Body of pancreas (tissue), 4 donors: ENCODE measurements at regions not wholly inside any gene's neighbourhood (a gene's known extent, or its start where the extent isn't known, plus 50 kb on each side); places are given as distances from the start of the nearest gene placed in this dataset.

Source experiments
- ATAC-seq: fragments of 150-250 bp; one replicate; pipeline ENCODE4 v1.9.1; 2016
- DNase-seq, 4 donors: peaks; one replicate each; pipeline ENCODE4 v3.0.0-alpha.2; 2019
- H3K27ac ChIP-seq, 4 donors: fragments of 200-600 bp; sonication (generic); 1 replicate in 3 of 4; 2 replicates in 1 of 4; pipeline versions ENCODE4 v1.5.1 to v1.6.1; 2016 to 2019; ENCODE audit warnings: mild to moderate bottlenecking in 1 of 4, mixed read lengths in 1 of 4, moderate library complexity in 1 of 4
- H3K27me3 ChIP-seq, 2 donors: fragments of 200-600 bp; sonication (generic); one replicate each; pipeline ENCODE4 v1.6.0; 2016; ENCODE audit warnings: mild to moderate bottlenecking in 1 of 2
- H3K36me3 ChIP-seq, 2 donors: fragments of 200-600 bp; sonication (generic); replicated peaks in 1 of 2; 2 replicates each; pipeline ENCODE4 v1.5.1; 2016; ENCODE audit warnings: low read depth in 2 of 2; ENCODE audit not compliant: insufficient read depth in 1 of 2
- H3K4me1 ChIP-seq: fragments of 200-600 bp; sonication (generic); one replicate; pipeline ENCODE4 v1.6.0; 2016
- H3K4me3 ChIP-seq, 2 donors: fragments of 200-600 bp; sonication (generic); 1 replicate in 1 of 2; 2 replicates in 1 of 2; pipeline ENCODE4 v1.5.1; 2016 to 2019
- H3K9me3 ChIP-seq, 3 donors: fragments of 200-600 bp; sonication (generic); 1 replicate in 2 of 3; 2 replicates in 1 of 3; pipeline ENCODE4 v1.5.1; 2016
- CTCF ChIP-seq, 7 experiments: fragments of 450-650 bp in 4 of 7; fragments of 200-600 bp in 3 of 7; sonication (generic) in 3 of 7; IDR thresholded peaks; one replicate each; pipeline ENCODE4 v1.5.1; 2016 to 2019; ENCODE audit warnings: antibody characterized with exemption in 7 of 7
- POLR2A ChIP-seq, 3 donors: fragments of 450-650 bp; IDR thresholded peaks; one replicate each; pipeline ENCODE4 v1.6.1; 2016; ENCODE audit warnings: antibody characterized with exemption in 3 of 3, mild to moderate bottlenecking in 2 of 3
- WGBS, 2 donors: methylation state at CpG; one replicate each; pipeline ENCODE4 v1.1.5; 2017; 5-methylcytosine and 5-hydroxymethylcytosine counted together
- intact Hi-C: fragments of 100-400 bp; cut with DNase I; formaldehyde crosslinking; loops from one replicate; pipeline ENCODE4 v1.15.1; 2023

GRCh38 chr16:73877150-73877549, 419.5 kb upstream of the PSMD7 start:
- Histone ChIP-seq H3K9me3 (no peaks in the 10 kb centered on the region), H3K36me3 (no peaks in the 10 kb centered on the region), H3K4me1 (peaks cover 7% of the 10 kb centered on the region), H3K27ac (no peak overlapping the region), H3K27me3 (no peaks in the 10 kb centered on the region), H3K4me3 (no peak overlapping the region)
- whole genome bisulfite sequencing, 2 donors = 32 to 34% methylated on average over 3 of the region's 3 CpGs
- DNase-seq = no peak
- ATAC-seq = no peak
- intact Hi-C loops = no loop called here
- TF ChIP-seq POLR2A (IDR thresholded peaks at IDR 0.05) (no peak), CTCF (IDR thresholded peaks at IDR 0.05) (no peak)

GRCh38 chr16:73875996-73876690, 420.5 kb upstream of the PSMD7 start:
- DNase-seq (no peak), ATAC-seq (no peak)
- H3K27me3 ChIP-seq = no peaks in the 10 kb centered on the region
- intact Hi-C loops = no loop called here
- WGBS, 2 donors = 63 to 70% methylated on average over 7 of the region's 7 CpGs
- TF ChIP-seq CTCF (IDR thresholded peaks at IDR 0.05) (no peak), POLR2A (IDR thresholded peaks at IDR 0.05) (no peak)
- H3K4me1 ChIP-seq = peaks cover 7% of the 10 kb centered on the region
- no peak overlapping the region for H3K4me3 ChIP-seq
- H3K27ac ChIP-seq = no peak overlapping the region
- no peaks in the 10 kb centered on the region for H3K36me3 ChIP-seq
- no peaks in the 10 kb centered on the region for H3K9me3 ChIP-seq

- Histone ChIP-seq H3K27me3 (no peaks in the 10 kb centered on the region), H3K36me3 (no peaks in the 10 kb centered on the region), H3K27ac (no peak overlapping the region), H3K4me1 (peaks cover 7% of the 10 kb centered on the region), H3K4me3 (no peak overlapping the region), H3K9me3 (no peaks in the 10 kb centered on the region)
- DNase-seq (no peak), ATAC-seq (no peak)
- intact Hi-C loops = no loop called here
- 18 to 24% methylated on average over 3 of the region's 3 CpGs for WGBS, 2 donors
- no peak for TF ChIP-seq CTCF (IDR thresholded peaks at IDR 0.05)
- no peak for TF ChIP-seq POLR2A (IDR thresholded peaks at IDR 0.05)
Measured at GRCh38 chr16:73874324-73874723, 422.3 kb upstream of the PSMD7 start.

- ATAC-seq (no peak), DNase-seq (no peak)
- 0 to 5% methylated on average over 2 of the region's 2 CpGs for WGBS, 2 donors
- intact Hi-C loops = no loop called here
- H3K4me1 ChIP-seq = peaks cover 7% of the 10 kb centered on the region
- H3K4me3 ChIP-seq = no peak overlapping the region
- H3K36me3 ChIP-seq = no peaks in the 10 kb centered on the region
- no peak overlapping the region for H3K27ac ChIP-seq
- TF ChIP-seq POLR2A (IDR thresholded peaks at IDR 0.05) = no peak
- no peaks in the 10 kb centered on the region for H3K27me3 ChIP-seq
- H3K9me3 ChIP-seq = no peaks in the 10 kb centered on the region
Measured at GRCh38 chr16:73873643-73874042, 423.0 kb upstream of the PSMD7 start.

GRCh38 chr16:73872856-73873255, 423.8 kb upstream of the PSMD7 start:
- Histone ChIP-seq H3K4me3 (no peak overlapping the region), H3K27me3 (no peaks in the 10 kb centered on the region), H3K4me1 (peaks cover 7% of the 10 kb centered on the region), H3K36me3 (no peaks in the 10 kb centered on the region), H3K9me3 (no peaks in the 10 kb centered on the region), H3K27ac (no peak overlapping the region)
- ATAC-seq = no peak
- intact Hi-C loops = no loop called here
- DNase-seq = no peak
- TF ChIP-seq CTCF (IDR thresholded peaks at IDR 0.05) = no peak
- no peak for TF ChIP-seq POLR2A (IDR thresholded peaks at IDR 0.05)
- WGBS, 2 donors = no CpG with 5 or more reads among the region's 8 CpGs
